Stimulated activated CD8-positive, alpha-beta memory T cell treated with anti-CD3 and anti-CD28 coated beads, Interleukin-15, amount 100 ng/mL, for 24 hours (primary cell): ENCODE measurements at regions not wholly inside any gene's neighbourhood (a gene's known extent, or its start where the extent isn't known, plus 50 kb on each side); places are given as distances from the start of the nearest gene placed in this dataset.
"Not testable (repeated sequence)": the region's sequence is repeated elsewhere in the genome, so short reads cannot be mapped to it uniquely, and the experiment has no call there.

Experiments
- DNase-seq: peaks from one replicate; pipeline ENCODE4 v3.0.0-alpha.2; 2020; ENCODE audit warnings: low read depth

DNA sequence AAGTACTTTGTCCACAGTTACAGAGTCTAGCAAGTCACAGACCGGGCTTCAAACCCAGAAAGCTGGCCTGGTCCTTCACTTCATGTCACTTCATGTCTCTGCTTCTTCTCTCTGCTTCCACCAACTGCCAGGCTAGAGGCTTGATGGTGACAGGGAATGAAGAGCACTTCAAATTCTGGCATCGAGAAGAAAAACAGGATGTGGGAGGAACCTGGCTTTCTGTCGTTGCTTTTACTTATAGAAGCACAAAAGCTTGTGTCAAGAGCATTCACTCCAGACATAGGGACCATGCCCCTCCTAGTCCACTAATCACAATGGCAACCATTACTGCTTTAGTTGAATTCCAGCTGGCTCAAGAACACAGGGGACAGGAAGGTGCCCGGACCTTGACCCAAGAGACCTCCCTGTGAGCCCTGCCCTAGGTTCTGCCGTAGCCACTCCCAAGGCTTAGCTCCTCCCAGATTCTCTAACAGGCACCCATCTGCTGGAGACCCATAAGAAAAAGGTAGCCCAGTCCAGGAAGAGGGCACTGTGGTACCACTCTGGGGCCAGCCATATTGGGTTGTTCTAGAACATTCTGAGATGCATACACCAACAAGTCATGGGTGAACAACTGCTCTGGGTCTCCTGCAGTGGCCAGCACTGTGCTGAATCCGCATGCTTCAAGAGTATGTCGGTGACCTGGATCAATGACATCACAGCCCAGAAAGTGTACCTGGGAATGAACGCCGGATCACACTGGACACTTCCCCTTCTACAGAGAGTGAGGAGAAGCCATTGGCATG, 181.8 kb downstream of the C16orf95 start:
- DNase-seq, result no peak

DNA sequence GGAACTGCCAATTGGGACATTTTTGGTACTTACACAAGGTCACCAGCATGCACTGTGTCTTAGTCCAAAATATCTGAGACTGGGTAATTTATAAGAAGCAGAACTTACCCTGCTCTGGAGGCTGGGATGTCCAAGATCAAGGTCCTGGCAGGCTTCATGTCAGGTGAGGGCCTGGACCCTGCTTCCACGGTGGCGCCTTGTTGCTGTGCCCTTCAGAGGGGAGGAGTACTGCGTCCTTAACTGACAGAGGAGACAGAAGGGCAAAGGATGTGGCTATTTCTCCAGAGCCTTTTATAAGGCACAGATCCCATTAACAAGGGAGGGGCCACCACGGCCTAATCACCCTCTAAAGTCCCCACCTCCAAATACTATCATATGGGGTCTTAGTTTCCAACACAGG, 178.9 kb downstream of the C16orf95 start:
- no peak for DNase-seq

DNA sequence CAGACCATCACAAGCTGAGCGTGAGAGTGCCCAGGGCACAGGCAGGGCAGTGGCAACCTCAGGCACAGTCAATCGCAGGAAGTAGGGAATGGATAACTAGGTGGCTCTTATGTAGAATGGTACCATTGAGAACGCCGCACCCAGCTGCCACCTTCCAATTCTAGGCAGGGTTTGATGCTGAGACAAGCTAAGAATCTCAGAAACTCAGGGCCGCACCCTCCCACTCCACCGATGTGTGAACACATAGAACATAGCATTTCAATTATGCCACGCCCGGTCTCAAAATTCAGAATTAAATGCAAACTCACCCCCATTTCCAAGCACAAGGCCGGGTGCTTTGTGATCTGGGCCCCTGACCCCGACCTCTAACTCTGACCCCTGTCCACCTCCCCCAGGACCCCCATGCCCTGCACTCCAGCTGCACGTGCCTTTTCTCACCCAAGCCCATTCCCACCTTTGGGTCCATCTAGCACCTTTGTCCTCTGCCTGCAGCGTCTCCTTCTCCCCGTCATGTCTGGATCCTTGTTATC, 178.4 kb downstream of the C16orf95 start:
- DNase-seq, result no peak

DNA sequence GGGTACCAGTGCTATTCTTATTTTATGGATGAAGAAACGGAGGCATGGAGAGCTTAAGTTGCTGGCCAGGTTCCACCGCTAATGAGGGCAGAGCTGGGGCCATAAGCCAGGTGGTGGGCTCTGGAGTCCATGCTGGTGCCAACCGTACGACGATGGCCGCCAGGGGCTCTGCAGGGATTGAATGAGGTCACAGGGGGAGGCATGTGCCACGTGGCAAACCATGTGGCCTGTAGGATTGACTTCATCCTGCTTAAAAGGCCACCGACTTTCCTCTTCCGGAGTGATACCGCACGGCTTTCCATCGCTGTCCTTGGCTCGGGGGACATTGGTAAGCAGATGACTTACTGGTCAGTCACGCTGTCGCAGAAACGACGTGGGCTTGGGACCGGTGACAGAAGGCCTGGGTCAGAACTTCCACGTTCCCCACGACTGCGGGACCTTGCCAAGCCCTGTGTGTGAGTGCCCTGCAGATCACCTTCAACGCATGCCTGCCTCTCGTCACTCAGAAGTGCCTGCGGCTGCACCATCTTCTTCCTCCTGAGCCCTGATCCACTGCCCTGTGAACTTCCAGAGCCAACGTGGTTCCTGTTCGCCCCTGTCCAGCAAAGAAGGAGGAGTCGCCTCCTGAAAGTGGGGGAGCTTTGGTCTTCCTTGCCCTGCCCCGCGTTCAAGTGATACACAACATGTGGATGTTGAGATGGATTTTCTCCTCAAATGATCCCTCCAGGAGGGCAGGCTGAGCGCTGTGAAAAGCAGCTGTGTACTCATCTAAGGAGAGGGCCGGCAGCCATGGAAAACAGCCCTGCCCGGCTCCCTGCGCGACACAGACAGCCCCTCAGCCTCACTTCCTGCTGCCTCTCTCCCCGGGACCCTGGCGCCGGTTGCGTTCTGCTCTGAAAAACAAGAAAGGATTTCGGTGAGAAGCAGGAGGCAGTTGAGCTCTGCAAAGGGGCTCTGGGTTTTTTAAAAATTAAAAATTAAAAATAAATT, 176.7 kb downstream of the C16orf95 start:
- no peak for DNase-seq

DNA sequence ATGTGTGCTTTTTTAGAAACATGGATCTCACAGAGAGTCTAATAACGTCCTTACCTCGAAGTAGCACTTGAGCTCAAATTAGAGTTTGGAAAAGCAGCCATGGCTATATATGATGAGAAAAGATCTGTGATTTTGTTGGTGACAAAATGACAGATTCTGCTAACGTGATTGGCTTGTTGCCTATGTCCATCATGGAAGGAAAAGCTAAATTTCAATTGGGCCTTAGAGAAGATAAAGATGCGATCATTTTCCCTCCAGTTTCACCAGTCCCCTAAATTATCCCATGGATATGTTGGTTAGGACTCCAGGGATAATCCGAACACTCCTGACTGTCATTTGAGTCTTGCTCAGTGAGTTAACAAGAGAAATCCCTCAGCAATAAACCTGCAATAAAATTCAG, 175.8 kb downstream of the C16orf95 start:
- DNase-seq, result no peak

DNA sequence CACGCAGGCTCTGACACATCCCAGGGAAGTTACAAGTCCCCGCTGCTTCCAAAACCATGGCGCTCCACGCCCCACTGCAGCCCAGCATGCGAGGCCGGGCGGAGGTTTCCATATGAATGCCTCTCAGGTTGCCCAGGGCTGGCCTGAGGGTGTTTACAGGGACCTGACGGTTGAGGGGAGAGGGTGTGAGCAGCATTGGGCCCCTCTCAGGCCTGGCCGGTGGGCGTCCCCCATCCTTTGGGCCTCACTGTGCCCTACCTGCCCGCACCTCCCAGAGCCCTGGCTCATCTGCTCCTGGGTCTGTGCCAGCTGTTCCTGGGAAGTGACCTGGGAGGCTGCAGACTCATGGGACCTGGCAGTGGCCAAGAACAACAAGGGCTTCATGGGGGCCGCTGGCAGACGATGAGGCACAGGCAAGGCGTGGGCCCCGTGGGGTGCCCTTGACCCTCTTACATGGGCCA, 173.5 kb downstream of the C16orf95 start:
- DNase-seq, result no peak

DNA sequence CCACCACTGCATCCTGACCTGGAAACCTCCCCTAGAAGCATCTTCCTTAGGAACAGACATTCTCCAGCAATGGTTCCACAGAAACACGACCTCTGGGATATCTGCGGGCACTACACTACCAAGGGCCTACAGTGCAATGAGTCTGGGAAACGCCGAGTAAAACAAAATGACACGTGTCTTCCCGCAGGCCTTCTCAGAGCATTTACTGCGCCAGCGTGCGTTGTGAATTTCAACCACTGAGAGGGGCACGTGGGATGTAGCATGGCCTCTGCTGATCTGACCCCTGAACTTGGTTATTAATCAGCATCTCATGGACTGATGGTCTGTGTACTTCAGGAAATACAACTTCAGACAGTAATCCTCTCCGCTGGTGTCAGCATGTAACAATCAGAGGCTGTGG, 173.0 kb downstream of the C16orf95 start:
- DNase-seq, result no peak

DNA sequence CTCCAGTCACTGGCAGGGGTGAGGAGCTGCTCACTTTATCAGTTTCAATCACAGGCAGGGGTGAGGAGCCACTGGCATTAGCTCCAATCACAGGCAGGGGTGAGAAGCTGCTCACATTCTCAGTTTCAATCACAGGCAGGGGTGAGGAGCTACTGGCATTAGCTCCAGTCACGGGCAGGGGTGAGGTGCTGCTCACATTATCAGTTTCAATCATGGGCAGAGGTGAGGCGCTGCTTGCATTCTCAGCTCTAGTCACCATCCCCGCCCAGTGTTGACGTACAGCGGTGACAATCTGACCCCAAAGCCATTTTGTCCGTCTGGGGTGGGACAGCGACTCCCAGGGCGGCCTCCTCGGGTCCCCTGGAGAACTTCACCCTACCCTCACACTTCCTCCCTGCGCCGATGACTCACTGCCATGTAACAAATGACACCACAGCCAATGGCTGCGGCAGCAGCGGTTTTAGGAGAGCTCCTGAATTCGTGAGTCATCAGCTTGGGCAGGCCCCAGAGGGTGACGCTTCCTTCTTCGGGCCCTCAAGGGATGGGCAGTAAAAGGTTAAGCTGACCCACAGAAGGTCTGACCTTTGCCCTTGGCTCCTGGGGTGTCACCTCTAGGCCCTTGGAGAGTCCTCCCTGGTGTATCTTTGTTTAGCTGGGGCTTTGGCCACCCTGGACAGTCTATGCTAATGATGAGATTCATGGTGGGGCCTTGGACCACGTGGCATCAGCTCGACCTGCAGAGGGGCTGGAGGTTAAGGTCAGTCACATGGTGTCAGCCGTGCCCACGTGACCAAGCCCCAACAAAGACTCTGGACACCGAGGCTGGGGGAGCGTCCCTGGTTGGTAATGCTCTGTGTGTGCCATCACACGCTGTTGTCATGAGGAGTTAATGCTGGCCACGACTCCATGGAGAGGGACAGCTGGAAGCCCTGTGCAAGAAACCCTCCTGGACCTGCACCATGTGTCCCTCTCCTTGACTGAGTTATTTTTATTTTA, 171.7 kb downstream of the C16orf95 start:
- no peak for DNase-seq

DNA sequence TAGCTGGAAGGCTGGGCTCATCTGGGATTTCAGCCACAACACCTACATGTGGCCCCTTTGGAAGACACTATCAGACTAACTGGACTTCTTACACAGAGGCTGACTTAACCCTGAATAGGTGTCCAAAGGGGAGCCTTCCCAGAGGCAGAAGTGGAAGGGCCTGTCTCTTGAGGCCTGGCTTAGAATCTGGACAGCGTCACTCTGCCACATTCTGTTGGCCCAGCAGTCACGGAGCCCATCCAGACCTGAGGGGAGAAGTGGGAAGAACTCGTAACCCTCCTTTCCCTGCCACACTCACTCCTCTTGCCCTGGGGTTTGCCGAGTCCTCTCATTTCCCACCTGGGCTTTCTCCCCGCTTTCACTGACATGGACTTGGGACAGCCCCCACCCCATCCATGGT, 170.5 kb downstream of the C16orf95 start:
- DNase-seq, result no peak

DNA sequence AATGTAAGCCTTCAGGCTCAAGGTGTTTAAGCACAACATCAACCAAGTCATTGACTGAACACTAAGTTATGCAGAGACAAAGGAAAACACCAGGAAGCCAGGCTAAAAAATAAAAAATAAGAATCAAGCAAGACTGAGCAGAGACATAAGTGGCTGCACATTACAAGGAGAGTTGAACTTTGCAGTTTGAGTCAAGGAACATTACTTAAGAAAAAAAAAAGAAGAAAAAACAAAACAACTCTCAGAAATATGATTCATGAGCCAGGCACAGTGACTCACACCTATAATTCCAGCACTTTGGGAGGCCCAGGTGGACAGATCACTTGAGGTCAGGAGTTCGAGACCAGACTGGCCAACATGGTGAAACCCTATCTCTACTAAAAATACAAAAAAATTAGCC, 168.1 kb downstream of the C16orf95 start:
- DNase-seq, result no peak

DNA sequence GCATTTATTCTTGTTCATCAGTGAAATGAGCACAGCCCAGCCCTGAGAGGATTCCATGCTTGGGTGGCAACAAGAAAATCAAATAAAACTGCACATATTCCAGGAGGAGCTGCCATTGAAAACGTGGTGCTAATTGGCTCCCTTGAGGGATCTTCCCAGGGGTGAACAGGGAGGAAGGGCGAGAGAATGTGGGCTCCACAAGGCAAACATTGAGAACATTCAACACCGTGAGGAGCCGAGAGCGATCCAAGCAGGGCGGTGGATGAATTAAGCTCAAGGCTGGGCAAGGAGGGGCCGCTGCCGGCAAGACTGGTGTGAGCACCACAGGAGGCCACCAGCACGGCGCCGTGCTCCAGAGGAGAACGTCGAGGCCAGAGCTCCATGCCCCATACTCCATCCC, 166.9 kb downstream of the C16orf95 start:
- DNase-seq, result no peak

DNA sequence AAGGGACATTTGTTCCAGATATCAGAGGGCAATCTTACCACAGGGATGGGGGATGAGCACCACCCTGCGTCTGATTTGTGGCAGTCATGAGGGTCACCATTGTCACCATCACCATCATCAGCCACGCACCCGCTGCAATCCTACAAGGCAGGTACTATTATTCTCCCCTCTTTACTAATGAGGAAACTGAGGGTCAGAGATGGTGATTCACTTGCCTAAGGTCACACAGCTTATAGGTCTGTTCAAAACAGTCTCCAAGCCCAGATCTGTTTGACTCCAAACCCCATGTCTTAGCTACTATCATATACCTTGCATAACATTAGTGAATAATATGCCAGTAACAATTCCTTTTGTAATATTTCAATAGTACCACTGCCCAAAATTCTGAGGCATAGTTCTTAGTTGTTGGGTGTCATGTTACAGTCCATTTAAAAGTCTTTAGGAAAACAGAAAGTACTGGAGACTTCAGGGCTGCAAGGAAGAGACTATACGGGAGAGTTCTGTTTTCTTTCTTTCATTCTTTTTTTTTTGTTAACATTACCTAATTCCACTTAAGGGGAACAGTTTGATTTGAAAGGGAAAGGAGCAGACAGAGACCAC, 166.4 kb downstream of the C16orf95 start:
- no peak for DNase-seq

DNA sequence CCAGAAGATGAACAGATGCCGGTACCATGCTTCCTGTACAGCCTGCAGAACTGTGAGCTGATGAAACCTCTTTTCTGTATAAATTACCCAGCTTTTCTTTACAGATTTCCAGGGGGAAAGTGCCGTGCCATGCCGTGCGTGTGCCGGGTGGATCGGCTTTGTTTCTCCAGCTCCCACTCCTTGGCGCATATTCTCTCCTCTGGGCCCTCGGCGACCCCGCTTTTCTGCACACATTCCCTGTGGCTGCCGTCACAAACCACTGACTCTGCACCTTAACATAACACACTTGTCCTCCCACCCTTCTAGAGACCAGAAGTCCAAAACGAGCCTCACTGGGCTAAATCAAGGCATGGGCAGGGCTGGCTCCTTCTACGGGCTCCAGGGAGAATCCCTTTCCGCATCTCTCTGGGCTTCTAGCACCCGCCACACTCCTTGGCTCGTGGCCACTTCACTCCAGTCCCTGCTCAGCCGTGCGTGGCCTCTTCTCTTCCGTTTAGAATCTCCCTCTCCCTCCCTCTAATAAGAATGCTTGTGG, 164.9 kb downstream of the C16orf95 start:
- no peak for DNase-seq

DNA sequence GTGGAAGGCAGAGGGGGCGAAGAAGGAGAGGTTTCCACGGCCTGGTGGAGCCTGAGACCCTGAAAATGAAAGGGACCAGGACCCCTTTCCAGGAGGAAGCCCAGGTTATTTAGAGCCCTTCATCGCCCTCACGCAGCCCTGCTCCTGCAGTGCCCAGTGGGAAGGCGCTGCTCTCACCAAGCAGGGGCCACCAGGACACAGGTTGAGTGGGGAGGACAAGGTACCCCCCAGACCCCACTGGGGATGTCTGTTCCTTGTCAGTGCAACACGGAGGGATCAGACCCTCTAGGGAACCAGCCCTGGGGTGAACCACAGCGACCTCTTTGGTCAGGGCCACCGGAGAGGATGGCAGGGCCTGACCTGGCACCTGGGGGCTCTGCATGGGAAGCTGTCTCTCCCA, 163.9 kb downstream of the C16orf95 start:
- no peak for DNase-seq

DNA sequence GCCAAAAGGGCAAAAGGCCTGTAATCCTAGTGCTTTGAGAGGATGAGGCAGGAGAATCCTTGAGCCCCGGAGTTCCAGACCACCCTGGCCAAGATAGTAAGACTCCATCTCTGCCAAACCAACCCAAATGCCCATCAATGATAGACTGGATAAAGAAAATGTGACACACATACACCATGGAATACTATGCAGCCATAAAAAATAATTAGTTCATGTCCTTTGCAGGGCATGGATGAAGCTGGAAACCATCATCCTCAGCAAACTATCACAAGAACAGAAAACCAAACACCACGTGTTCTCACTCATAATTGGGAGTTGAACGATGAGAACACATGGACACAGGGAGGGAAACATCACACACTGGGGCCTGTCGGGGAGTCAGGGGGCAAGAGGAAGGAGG, 161.9 kb downstream of the C16orf95 start:
- not testable (repeated sequence) for DNase-seq

DNA sequence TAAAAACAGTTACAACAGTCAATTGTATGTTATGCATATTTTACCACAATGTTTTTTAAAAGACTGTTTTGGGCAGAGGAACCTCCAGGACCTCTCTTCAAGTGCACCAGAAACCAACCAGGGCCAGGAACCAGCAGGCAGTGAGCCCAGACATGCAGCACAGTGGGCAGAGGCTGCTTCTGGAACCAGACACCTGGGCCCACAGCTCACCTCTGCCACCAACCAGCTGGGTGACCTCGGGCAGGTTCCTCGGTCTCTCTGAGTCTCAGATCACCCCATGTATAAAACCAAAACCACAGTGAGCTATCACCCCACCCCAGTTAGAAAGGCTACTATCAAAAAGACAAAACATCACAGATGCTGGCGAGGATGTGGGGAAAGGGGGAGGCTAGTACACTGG, 161.0 kb downstream of the C16orf95 start:
- no peak for DNase-seq

DNA sequence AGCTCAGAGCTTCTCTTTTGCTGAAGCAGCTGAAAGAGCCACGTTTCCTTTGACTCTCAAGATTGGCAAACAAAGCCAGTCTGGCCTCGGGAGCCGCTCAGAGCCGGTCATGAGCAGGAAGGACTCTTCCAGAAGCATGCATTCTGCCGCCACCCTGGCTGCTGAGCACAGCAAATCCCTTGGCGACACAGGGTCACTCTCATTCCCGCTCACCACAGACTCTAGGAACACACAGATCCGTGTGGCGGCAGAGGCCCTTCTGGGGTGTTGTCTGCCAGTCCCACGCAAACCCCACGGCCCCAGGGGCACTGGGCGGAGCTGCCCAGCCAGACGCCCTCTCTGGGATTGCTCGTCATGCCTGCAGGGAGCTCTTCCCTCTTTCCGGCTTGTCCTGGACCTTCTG, 157.0 kb downstream of the C16orf95 start:
- no peak for DNase-seq

DNA sequence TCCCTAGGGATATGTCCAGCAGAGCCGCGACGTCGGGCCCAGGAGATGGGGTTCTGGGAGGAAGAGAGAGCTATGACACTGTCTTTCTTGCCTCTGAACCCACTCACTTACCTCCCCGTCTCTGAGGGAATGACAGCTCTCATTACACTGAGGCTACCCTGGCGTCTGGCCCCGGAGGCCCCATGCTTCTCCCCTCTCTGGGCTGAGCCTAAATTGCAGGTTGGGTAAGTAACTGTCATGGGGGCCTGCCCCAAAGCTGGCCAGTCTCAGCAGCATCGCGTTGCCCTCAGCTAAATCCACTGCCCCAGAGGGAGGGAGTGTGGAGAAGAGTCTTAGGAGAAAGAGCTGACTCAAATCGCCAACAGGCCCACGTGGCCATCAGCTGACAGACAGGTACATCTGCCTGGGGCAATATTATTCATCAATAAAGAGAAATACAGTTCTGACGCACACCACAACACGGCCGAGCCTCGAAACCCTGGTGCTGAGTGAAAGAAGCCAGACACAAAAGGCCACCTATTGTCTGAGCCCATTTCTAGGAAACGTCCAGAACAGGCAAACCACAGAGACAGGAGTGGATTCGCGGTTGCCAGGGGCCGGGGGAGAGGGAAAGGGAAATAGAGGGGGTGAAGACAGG, 156.4 kb downstream of the C16orf95 start:
- no peak for DNase-seq

DNA sequence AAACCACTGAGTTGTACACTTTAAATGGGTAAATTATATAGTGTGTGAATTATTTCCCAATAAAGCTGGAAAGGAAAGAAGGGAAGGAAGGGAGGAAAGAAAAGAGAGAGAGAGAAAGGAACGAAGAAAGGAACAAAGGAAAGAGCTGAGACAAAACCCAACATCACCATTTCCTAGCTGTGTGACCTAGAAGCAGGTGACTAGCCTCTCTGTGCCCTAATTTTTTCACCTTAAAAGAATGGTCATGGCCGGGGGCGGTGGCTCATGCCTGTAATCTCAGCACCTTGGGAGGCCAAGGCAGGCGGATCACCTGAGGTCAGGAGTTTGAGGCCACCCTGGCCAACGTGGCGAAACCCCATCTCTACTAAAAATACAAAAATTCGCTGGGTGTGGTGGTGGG, 155.8 kb downstream of the C16orf95 start:
- not testable (repeated sequence) for DNase-seq
